Astrocyte (in vitro differentiated cells and primary cell): ENCODE measurements at regions not wholly inside any gene's neighbourhood (a gene's known extent, or its start where the extent isn't known, plus 50 kb on each side); places are given as distances from the start of the nearest gene placed in this dataset.

Experiments used
- DNase-seq: peaks from one replicate; pipeline ENCODE4 v3.0.0-alpha.2; 2010; ENCODE audit warnings: low read depth
- FAIRE-seq: peaks from 2 replicates; lab custom pipeline; 2011; peaks lifted over from hg19 to GRCh38; lab: Jason Lieb, UNC
- H2AFZ ChIP-seq: 2 replicates; pipeline ENCODE4 v1.6.0; 2012; ENCODE audit warnings: low read depth, low read length, inconsistent platforms
- H3K27ac ChIP-seq: 2 replicates; pipeline ENCODE4 v1.5.1; 2011; ENCODE audit warnings: low read depth, low read length, inconsistent platforms
- H3K27me3 ChIP-seq: 2 replicates; pipeline ENCODE4 v1.6.0; 2011; ENCODE audit warnings: low read length, inconsistent platforms; ENCODE audit not compliant: insufficient read depth
- H3K36me3 ChIP-seq: 2 replicates; pipeline ENCODE4 v1.5.1; 2011; ENCODE audit warnings: low read length, inconsistent platforms; ENCODE audit not compliant: insufficient read depth
- H3K4me1 ChIP-seq: 2 replicates; pipeline ENCODE4 v1.5.1; 2011; ENCODE audit warnings: low read length, inconsistent platforms; ENCODE audit not compliant: insufficient read depth
- H3K4me2 ChIP-seq: 2 replicates; pipeline ENCODE4 v1.6.0; 2012; ENCODE audit warnings: low read length, inconsistent platforms
- H3K4me3 ChIP-seq: 2 replicates; pipeline ENCODE4 v1.5.1; 2011; ENCODE audit warnings: low read depth, mild to moderate bottlenecking, low read length, inconsistent platforms; ENCODE audit not compliant: insufficient read depth
- H3K79me2 ChIP-seq: 2 replicates; pipeline ENCODE4 v1.6.0; 2012; ENCODE audit warnings: mild to moderate bottlenecking, low read length, inconsistent platforms; ENCODE audit not compliant: insufficient read depth
- H3K9ac ChIP-seq: 2 replicates; pipeline ENCODE4 v1.6.0; 2012; ENCODE audit warnings: mild to moderate bottlenecking, low read length, inconsistent platforms
- H3K9me3 ChIP-seq: 2 replicates; pipeline ENCODE4 v1.5.1; 2012; ENCODE audit warnings: low read depth, mild to moderate bottlenecking, low read length, inconsistent platforms; ENCODE audit not compliant: insufficient read depth
- H4K20me1 ChIP-seq: 2 replicates; pipeline ENCODE4 v1.6.0; 2012; ENCODE audit warnings: low read length, inconsistent platforms; ENCODE audit not compliant: insufficient read depth
- H3K27ac Mint-ChIP-seq: one replicate; pipeline ENCODE4 v1.8.0; 2021; ENCODE audit warnings: mild to moderate bottlenecking, mixed read lengths; ENCODE audit not compliant: unreplicated experiment
- H3K27me3 Mint-ChIP-seq: one replicate; pipeline ENCODE4 v1.8.0; 2021; ENCODE audit warnings: low read depth, mixed read lengths; ENCODE audit not compliant: unreplicated experiment
- H3K36me3 Mint-ChIP-seq: one replicate; pipeline ENCODE4 v1.8.0; 2021; ENCODE audit warnings: low read depth, mixed read lengths; ENCODE audit not compliant: unreplicated experiment
- H3K4me1 Mint-ChIP-seq: one replicate; pipeline ENCODE4 v1.8.0; 2021; ENCODE audit warnings: low read depth, mixed read lengths; ENCODE audit not compliant: unreplicated experiment
- H3K4me3 Mint-ChIP-seq: one replicate; pipeline ENCODE4 v1.8.0; 2021; ENCODE audit warnings: mild to moderate bottlenecking, moderate library complexity, mixed read lengths; ENCODE audit not compliant: unreplicated experiment
- H3K9me3 Mint-ChIP-seq: one replicate; pipeline ENCODE4 v1.8.0; 2021; ENCODE audit warnings: mild to moderate bottlenecking, mixed read lengths; ENCODE audit not compliant: unreplicated experiment
- EZH2 ChIP-seq: IDR thresholded peaks from 2 replicates; pipeline ENCODE4 v1.6.1; 2012; ENCODE audit warnings: mild to moderate bottlenecking, low read length, inconsistent platforms; ENCODE audit not compliant: insufficient read depth
- TF ChIP-seq, protein P1 (sequence below): IDR thresholded peaks from 2 replicates; pipeline ENCODE4 v1.5.1; 2011; ENCODE audit warnings: low read depth, mild to moderate bottlenecking, inconsistent platforms, low read length, moderate library complexity; ENCODE audit not compliant: insufficient read depth

GRCh38 chr4:24443200-24443599, 141.2 kb downstream of the DHX15 start:
- peaks cover 6% of the 10 kb centered on the region for H3K27me3 ChIP-seq
- no peak overlapping the region for H3K4me2 ChIP-seq
- no peaks in the 10 kb centered on the region for H3K4me1 Mint-ChIP-seq
- H3K79me2 ChIP-seq: no peaks in the 10 kb centered on the region
- H3K9ac ChIP-seq: no peak overlapping the region
- no peaks in the 10 kb centered on the region for H3K9me3 ChIP-seq
- no peaks in the 10 kb centered on the region for H3K4me1 ChIP-seq
- no peak for DNase-seq
- H2AFZ ChIP-seq: no peak overlapping the region
- H3K27ac Mint-ChIP-seq: no peak overlapping the region
- no peaks in the 10 kb centered on the region for H3K27me3 Mint-ChIP-seq
- no peak for FAIRE-seq
- TF ChIP-seq EZH2: no peak
- TF ChIP-seq, protein P1, sequence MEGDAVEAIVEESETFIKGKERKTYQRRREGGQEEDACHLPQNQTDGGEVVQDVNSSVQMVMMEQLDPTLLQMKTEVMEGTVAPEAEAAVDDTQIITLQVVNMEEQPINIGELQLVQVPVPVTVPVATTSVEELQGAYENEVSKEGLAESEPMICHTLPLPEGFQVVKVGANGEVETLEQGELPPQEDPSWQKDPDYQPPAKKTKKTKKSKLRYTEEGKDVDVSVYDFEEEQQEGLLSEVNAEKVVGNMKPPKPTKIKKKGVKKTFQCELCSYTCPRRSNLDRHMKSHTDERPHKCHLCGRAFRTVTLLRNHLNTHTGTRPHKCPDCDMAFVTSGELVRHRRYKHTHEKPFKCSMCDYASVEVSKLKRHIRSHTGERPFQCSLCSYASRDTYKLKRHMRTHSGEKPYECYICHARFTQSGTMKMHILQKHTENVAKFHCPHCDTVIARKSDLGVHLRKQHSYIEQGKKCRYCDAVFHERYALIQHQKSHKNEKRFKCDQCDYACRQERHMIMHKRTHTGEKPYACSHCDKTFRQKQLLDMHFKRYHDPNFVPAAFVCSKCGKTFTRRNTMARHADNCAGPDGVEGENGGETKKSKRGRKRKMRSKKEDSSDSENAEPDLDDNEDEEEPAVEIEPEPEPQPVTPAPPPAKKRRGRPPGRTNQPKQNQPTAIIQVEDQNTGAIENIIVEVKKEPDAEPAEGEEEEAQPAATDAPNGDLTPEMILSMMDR: no peak
- H3K4me3 ChIP-seq: no peak overlapping the region
- no peaks in the 10 kb centered on the region for H3K9me3 Mint-ChIP-seq
- no peaks in the 10 kb centered on the region for H3K36me3 ChIP-seq
- H3K27ac ChIP-seq: no peak overlapping the region
- no peaks in the 10 kb centered on the region for H4K20me1 ChIP-seq
- H3K4me3 Mint-ChIP-seq: no peak overlapping the region
- no peaks in the 10 kb centered on the region for H3K36me3 Mint-ChIP-seq

DNA sequence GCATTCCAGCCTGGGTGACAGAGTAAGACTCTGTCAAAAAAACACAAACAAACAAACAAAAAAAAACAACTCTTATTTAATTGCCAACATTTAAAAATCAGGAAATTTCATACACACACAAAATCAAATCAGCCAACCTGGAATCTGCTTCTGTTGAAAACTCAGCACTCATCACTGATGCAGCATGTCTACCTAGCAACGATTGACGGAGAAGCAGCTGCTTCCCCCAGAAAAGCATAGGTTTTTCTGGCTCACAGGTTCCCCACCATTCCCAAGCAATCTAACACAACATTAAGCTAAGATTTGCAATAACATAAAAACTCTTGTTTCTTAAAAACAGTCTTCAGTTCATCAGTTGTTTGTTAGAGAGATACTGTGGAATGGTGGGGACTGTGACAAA, 143.6 kb downstream of the DHX15 start:
- no peak overlapping the region for H2AFZ ChIP-seq
- no peak overlapping the region for H3K27ac Mint-ChIP-seq
- no peak for FAIRE-seq
- TF ChIP-seq, protein P1: no peak
- no peak for TF ChIP-seq EZH2
- no peak overlapping the region for H3K27ac ChIP-seq
- H3K4me2 ChIP-seq: no peak overlapping the region
- H4K20me1 ChIP-seq: no peaks in the 10 kb centered on the region
- H3K36me3 Mint-ChIP-seq: no peaks in the 10 kb centered on the region
- no peaks in the 10 kb centered on the region for H3K9me3 Mint-ChIP-seq
- H3K27me3 ChIP-seq: peaks cover 6% of the 10 kb centered on the region
- no peaks in the 10 kb centered on the region for H3K9me3 ChIP-seq
- no peak for DNase-seq
- H3K79me2 ChIP-seq: no peaks in the 10 kb centered on the region
- H3K4me1 ChIP-seq: no peaks in the 10 kb centered on the region
- no peak overlapping the region for H3K9ac ChIP-seq
- H3K4me1 Mint-ChIP-seq: no peaks in the 10 kb centered on the region
- no peaks in the 10 kb centered on the region for H3K36me3 ChIP-seq
- H3K27me3 Mint-ChIP-seq: no peaks in the 10 kb centered on the region
- H3K4me3 ChIP-seq: no peak overlapping the region
- no peak overlapping the region for H3K4me3 Mint-ChIP-seq

GRCh38 chr4:24434241-24434640, 150.1 kb downstream of the DHX15 start:
- FAIRE-seq (no peak), DNase-seq (no peak)
- Mint-ChIP-seq H3K4me3 (no peak overlapping the region), H3K27ac (no peak overlapping the region), H3K27me3 (peaks cover 16% of the 10 kb centered on the region), H3K9me3 (no peaks in the 10 kb centered on the region), H3K4me1 (no peaks in the 10 kb centered on the region), H3K36me3 (no peaks in the 10 kb centered on the region)
- peaks cover 4% of the 10 kb centered on the region for H3K27me3 ChIP-seq
- H3K79me2 ChIP-seq: no peaks in the 10 kb centered on the region
- no peaks in the 10 kb centered on the region for H3K4me1 ChIP-seq
- no peaks in the 10 kb centered on the region for H3K9me3 ChIP-seq
- H3K36me3 ChIP-seq: no peaks in the 10 kb centered on the region
- H2AFZ ChIP-seq: no peak overlapping the region
- no peak overlapping the region for H3K27ac ChIP-seq
- H4K20me1 ChIP-seq: no peaks in the 10 kb centered on the region
- H3K4me3 ChIP-seq: no peak overlapping the region
- H3K4me2 ChIP-seq: no peak overlapping the region
- TF ChIP-seq EZH2: no peak
- H3K9ac ChIP-seq: no peak overlapping the region
